ENCODE measurements at regions not wholly inside any gene's neighbourhood (a gene's known extent, or its start where the extent isn't known, plus 50 kb on each side); places are given as distances from the start of the nearest gene placed in this dataset.

DNA sequence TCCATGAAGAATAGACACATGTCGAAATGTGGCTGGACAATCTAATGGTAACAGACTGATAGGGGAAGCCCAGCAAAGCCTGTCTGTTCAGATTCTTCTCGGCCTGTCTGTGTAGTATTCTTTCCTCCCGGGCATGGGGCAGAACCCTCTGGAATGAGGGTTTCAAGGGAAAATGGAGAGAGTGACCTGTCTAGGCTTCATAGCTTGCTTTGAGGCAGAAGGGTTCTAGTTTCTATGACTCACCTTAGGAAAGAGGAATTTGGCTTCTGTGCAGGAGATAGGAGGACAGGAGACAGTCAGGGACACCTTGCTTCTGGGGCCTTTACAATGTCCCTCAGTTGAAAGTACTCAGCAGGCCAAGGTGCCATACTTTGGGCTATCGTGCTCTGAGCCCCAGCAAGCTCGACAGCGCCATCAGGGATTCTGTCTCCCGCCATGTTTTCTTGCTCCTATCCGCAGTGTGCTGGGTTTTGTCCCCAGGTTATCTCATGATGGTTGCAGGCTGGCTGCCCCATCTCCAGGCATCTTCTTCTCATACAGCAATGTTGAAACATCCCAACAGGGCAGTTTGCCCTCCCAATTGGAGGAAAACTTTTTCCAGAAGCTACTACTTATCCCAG lies 74.7 kb upstream of the TLK1 start:
- intact Hi-C loops (cut with micrococcal nuclease): no loop called here
- Histone ChIP-seq H3K9me3 (ENCODE audit: control insufficient read depth, insufficient read depth, low read length) (no peaks in the 10 kb centered on the region), H3K27me3 (ENCODE audit: control insufficient read depth, insufficient read depth, low read length) (no peaks in the 10 kb centered on the region), H3K4me1 (ENCODE audit: control insufficient read depth, insufficient read depth, low read length) (no peaks in the 10 kb centered on the region), H3K27ac (ENCODE audit: low read length) (no peak overlapping the region), H3K4me3 (ENCODE audit: low read length) (no peak overlapping the region), H3K36me3 (ENCODE audit: control insufficient read depth, insufficient read depth, low read length) (no peaks in the 10 kb centered on the region)
- peaks cover 18 to 31% of the 10 kb centered on the region in 2 donors for H3K27me3 Mint-ChIP-seq (ENCODE audit: low read depth in 2 of 2)
- TF ChIP-seq, protein P1, sequence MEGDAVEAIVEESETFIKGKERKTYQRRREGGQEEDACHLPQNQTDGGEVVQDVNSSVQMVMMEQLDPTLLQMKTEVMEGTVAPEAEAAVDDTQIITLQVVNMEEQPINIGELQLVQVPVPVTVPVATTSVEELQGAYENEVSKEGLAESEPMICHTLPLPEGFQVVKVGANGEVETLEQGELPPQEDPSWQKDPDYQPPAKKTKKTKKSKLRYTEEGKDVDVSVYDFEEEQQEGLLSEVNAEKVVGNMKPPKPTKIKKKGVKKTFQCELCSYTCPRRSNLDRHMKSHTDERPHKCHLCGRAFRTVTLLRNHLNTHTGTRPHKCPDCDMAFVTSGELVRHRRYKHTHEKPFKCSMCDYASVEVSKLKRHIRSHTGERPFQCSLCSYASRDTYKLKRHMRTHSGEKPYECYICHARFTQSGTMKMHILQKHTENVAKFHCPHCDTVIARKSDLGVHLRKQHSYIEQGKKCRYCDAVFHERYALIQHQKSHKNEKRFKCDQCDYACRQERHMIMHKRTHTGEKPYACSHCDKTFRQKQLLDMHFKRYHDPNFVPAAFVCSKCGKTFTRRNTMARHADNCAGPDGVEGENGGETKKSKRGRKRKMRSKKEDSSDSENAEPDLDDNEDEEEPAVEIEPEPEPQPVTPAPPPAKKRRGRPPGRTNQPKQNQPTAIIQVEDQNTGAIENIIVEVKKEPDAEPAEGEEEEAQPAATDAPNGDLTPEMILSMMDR (IDR thresholded peaks at IDR 0.05): no peak
- 96% methylated on average over 8 of the region's 8 CpGs for WGBS (ENCODE audit: insufficient coverage)
- no peaks in the 10 kb centered on the region for H3K36me3 Mint-ChIP-seq
- DNase-seq: no peak
- no peak overlapping the region for H3K27ac Mint-ChIP-seq
- H3K4me1 Mint-ChIP-seq: no peaks in the 10 kb centered on the region
- H3K4me3 Mint-ChIP-seq: no peak overlapping the region
- no peaks in the 10 kb centered on the region for H3K9me3 Mint-ChIP-seq
- ATAC-seq: no peak

DNA sequence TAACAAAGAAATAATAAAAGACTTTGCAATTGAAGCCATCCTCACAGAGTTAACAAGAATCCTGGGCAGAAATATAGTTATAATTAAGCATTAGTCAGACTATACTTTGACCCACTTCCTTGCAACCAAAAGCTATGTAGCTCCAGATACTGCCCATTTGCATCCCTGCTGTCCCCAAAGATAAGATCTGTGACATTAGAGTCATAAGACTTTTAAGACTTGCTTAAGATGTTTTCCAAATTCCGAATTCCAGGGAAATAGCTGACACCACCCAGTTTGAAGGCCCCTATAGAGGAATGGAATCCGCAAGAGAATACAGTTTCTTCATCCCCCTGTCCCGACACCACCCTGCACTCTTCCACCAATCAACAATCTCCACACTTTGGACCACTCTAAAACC lies 69.5 kb upstream of the TLK1 start:
- Histone ChIP-seq H3K27ac (ENCODE audit: low read length) (no peak overlapping the region), H3K4me3 (ENCODE audit: low read length) (no peak overlapping the region), H3K36me3 (ENCODE audit: control insufficient read depth, insufficient read depth, low read length) (no peaks in the 10 kb centered on the region), H3K9me3 (ENCODE audit: control insufficient read depth, insufficient read depth, low read length) (no peaks in the 10 kb centered on the region), H3K27me3 (ENCODE audit: control insufficient read depth, insufficient read depth, low read length) (no peaks in the 10 kb centered on the region), H3K4me1 (ENCODE audit: control insufficient read depth, insufficient read depth, low read length) (no peaks in the 10 kb centered on the region)
- H3K27me3 Mint-ChIP-seq (ENCODE audit: low read depth in 2 of 2): peaks cover 14 to 20% of the 10 kb centered on the region in 2 donors
- no peak for DNase-seq
- no peaks in the 10 kb centered on the region for H3K4me1 Mint-ChIP-seq
- H3K9me3 Mint-ChIP-seq: no peaks in the 10 kb centered on the region
- ATAC-seq: no peak
- H3K27ac Mint-ChIP-seq: no peak overlapping the region
- H3K4me3 Mint-ChIP-seq: no peak overlapping the region
- intact Hi-C loops (cut with micrococcal nuclease): no loop called here
- TF ChIP-seq, protein P1 (IDR thresholded peaks at IDR 0.05): no peak
- no peaks in the 10 kb centered on the region for H3K36me3 Mint-ChIP-seq
- 90% methylated on average over 3 of the region's 3 CpGs for WGBS (ENCODE audit: insufficient coverage)

DNA sequence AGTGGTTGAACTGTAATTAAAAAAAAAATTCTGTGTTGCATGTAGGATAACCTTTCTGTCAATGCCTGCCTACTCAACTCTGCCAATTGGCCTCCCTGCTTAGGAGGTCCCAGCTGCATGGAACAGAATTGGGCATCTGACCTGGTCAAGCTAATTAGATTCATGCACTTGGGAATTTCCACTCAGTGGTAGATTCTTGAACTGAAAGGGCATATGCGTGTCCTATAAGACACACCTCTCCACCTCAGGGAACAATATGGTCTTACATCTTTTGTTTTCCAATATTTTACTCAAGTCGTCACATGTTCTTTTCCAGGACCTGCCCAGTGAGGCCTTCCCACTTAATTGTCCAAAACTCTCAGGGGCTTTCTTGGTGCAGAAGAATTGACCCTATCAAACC lies 68.1 kb upstream of the TLK1 start:
- TF ChIP-seq, protein P1 (IDR thresholded peaks at IDR 0.05): no peak
- ATAC-seq (no peak), DNase-seq (no peak)
- no peak overlapping the region for H3K4me3 Mint-ChIP-seq
- Histone ChIP-seq H3K27ac (ENCODE audit: low read length) (no peak overlapping the region), H3K9me3 (ENCODE audit: control insufficient read depth, insufficient read depth, low read length) (no peaks in the 10 kb centered on the region), H3K4me1 (ENCODE audit: control insufficient read depth, insufficient read depth, low read length) (no peaks in the 10 kb centered on the region), H3K36me3 (ENCODE audit: control insufficient read depth, insufficient read depth, low read length) (no peaks in the 10 kb centered on the region), H3K4me3 (ENCODE audit: low read length) (no peak overlapping the region), H3K27me3 (ENCODE audit: control insufficient read depth, insufficient read depth, low read length) (no peaks in the 10 kb centered on the region)
- intact Hi-C loops (cut with micrococcal nuclease): no loop called here
- H3K27ac Mint-ChIP-seq: no peak overlapping the region
- H3K4me1 Mint-ChIP-seq: no peaks in the 10 kb centered on the region
- peaks cover 10 to 21% of the 10 kb centered on the region in 2 donors for H3K27me3 Mint-ChIP-seq (ENCODE audit: low read depth in 2 of 2)
- 97% methylated on average over 2 of the region's 2 CpGs for WGBS (ENCODE audit: insufficient coverage)
- H3K9me3 Mint-ChIP-seq: no peaks in the 10 kb centered on the region
- H3K36me3 Mint-ChIP-seq: no peaks in the 10 kb centered on the region

Measured in natural killer cell (primary cell).